IMR-90 (cell line): ENCODE measurements at regions not wholly inside any gene's neighbourhood (a gene's known extent, or its start where the extent isn't known, plus 50 kb on each side); places are given as distances from the start of the nearest gene placed in this dataset.

Source experiments
- ATAC-seq: fragments of 200-7000 bp; cut with Tn5 transposase; 2 replicates; pipeline ENCODE4 v1.9.1; 2020; ENCODE audit warnings: low read depth, mild to moderate bottlenecking, moderate library complexity
- BruUV-seq: library from RNA; stranded (reverse); fragments of 400-500 nt; replicated peaks from 2 replicates; lab custom pipeline; 2021; lab: Mats Ljungman, UMichigan
- CTCF ChIA-PET: fragments of 300-600 bp; formaldehyde crosslinking; extraction: SDS; loops from one replicate; lab custom pipeline; 2021; ENCODE audit warnings: antibody characterized with exemption; lab: Yijun Ruan, JAX
- POLR2A ChIA-PET: fragments of 300-600 bp; sonication (Branson Sonifier 250); formaldehyde crosslinking; loops from one replicate; lab custom pipeline; 2022; ENCODE audit warnings: antibody characterized with exemption; ENCODE audit not compliant: unreplicated experiment; lab: Charles Lee
- DNase-seq: peaks from one replicate; pipeline ENCODE4 v3.0.0; 2013
- H2AFZ ChIP-seq: replicated peaks from 2 replicates; pipeline ENCODE3; 2013; ENCODE audit warnings: low read length, mild to moderate bottlenecking; ENCODE audit not compliant: poor library complexity
- H2AK5ac ChIP-seq: 2 replicates; pipeline ENCODE4 v1.6.1; 2013; ENCODE audit warnings: low read depth, low read length, inconsistent platforms
- H2AK9ac ChIP-seq: replicated peaks from 2 replicates; pipeline ENCODE3; 2013; ENCODE audit warnings: mild to moderate bottlenecking, low read depth, low read length, moderate library complexity; ENCODE audit not compliant: poor library complexity
- H2BK120ac ChIP-seq: 2 replicates; pipeline ENCODE4 v1.6.1; 2013; ENCODE audit warnings: low read depth, low read length, inconsistent platforms
- H2BK15ac ChIP-seq: 3 replicates; pipeline ENCODE4 v1.6.1; 2013; ENCODE audit warnings: low read depth, low read length, inconsistent platforms
- H2BK20ac ChIP-seq: 2 replicates; pipeline ENCODE4 v1.6.1; 2013; ENCODE audit warnings: low read depth, mild to moderate bottlenecking, inconsistent platforms, low read length, moderate library complexity
- H2BK5ac ChIP-seq: 2 replicates; pipeline ENCODE4 v1.6.1; 2013; ENCODE audit warnings: mild to moderate bottlenecking, low read depth, low read length, inconsistent platforms; ENCODE audit not compliant: poor library complexity, severe bottlenecking
- H3K14ac ChIP-seq: replicated peaks from 2 replicates; pipeline ENCODE4 v1.6.1; 2013; ENCODE audit warnings: low read depth, low read length, inconsistent platforms
- H3K18ac ChIP-seq: 2 replicates; pipeline ENCODE4 v1.6.1; 2013; ENCODE audit warnings: low read depth, low read length, control low read depth
- H3K23ac ChIP-seq: 2 replicates; pipeline ENCODE4 v1.6.1; 2013; ENCODE audit warnings: low read depth, low read length, inconsistent platforms
- H3K27ac ChIP-seq: 2 replicates; pipeline ENCODE4 v1.5.1; 2013; ENCODE audit warnings: mild to moderate bottlenecking, control low read depth, low read length; ENCODE audit not compliant: insufficient read depth
- H3K27me3 ChIP-seq: 2 replicates; pipeline ENCODE4 v1.6.1; 2013; ENCODE audit warnings: low read length; ENCODE audit not compliant: control insufficient read depth, insufficient read depth
- H3K36me3 ChIP-seq: 2 replicates; pipeline ENCODE4 v1.6.1; 2013; ENCODE audit warnings: low read length, mixed read lengths; ENCODE audit not compliant: control insufficient read depth, insufficient read depth
- H3K4ac ChIP-seq: 2 replicates; pipeline ENCODE4 v1.6.1; 2013; ENCODE audit warnings: low read depth, low read length, inconsistent platforms
- H3K4me1 ChIP-seq: 2 replicates; pipeline ENCODE4 v1.6.1; 2013; ENCODE audit warnings: low read length, mixed read lengths; ENCODE audit not compliant: control insufficient read depth, insufficient read depth
- H3K4me2 ChIP-seq: 2 replicates; pipeline ENCODE4 v1.6.1; 2013; ENCODE audit warnings: low read depth, mild to moderate bottlenecking, control low read depth, low read length, moderate library complexity
- H3K4me3 ChIP-seq: 2 replicates; pipeline ENCODE4 v1.5.1; 2013; ENCODE audit warnings: low read depth, mild to moderate bottlenecking, control low read depth, low read length, moderate library complexity; ENCODE audit not compliant: insufficient read depth
- H3K56ac ChIP-seq: 2 replicates; pipeline ENCODE4 v1.6.1; 2013; ENCODE audit warnings: low read length, inconsistent platforms; ENCODE audit not compliant: insufficient read depth; ENCODE audit errors: extremely low read depth
- H3K79me1 ChIP-seq, 2 experiments: 2 replicates each; pipeline ENCODE4 v1.6.1; 2013; ENCODE audit warnings: low read length in 2 of 2, inconsistent platforms in 1 of 2, low read depth in 1 of 2
- H3K9ac ChIP-seq: 2 replicates; pipeline ENCODE4 v1.6.1; 2013; ENCODE audit warnings: low read depth, low read length, control low read depth
- H3K9me1 ChIP-seq: 2 replicates; pipeline ENCODE4 v1.6.1; 2013; ENCODE audit warnings: low read length, inconsistent platforms; ENCODE audit not compliant: insufficient read depth
- H3K9me3 ChIP-seq: 2 replicates; pipeline ENCODE4 v1.6.1; 2013; ENCODE audit warnings: low read length; ENCODE audit not compliant: control insufficient read depth, insufficient read depth
- H4K20me1 ChIP-seq: 2 replicates; pipeline ENCODE4 v1.6.1; 2013; ENCODE audit warnings: low read length, inconsistent platforms; ENCODE audit not compliant: insufficient read depth
- H4K5ac ChIP-seq: 2 replicates; pipeline ENCODE4 v1.6.1; 2013; ENCODE audit warnings: mild to moderate bottlenecking, low read depth, low read length, control low read depth
- H4K8ac ChIP-seq, 2 experiments: 2 replicates each; pipeline ENCODE4 v1.6.1; 2013; ENCODE audit warnings: low read depth in 2 of 2, low read length in 2 of 2, control low read depth in 1 of 2, inconsistent platforms in 1 of 2
- H4K91ac ChIP-seq: 2 replicates; pipeline ENCODE4 v1.6.1; 2013; ENCODE audit warnings: low read depth, low read length, inconsistent platforms; ENCODE audit not compliant: insufficient read depth
- BHLHE40 ChIP-seq: fragments of 150-350 bp; IDR thresholded peaks from 2 replicates; pipeline ENCODE4 v1.6.1; 2016; ENCODE audit warnings: mild to moderate bottlenecking, low read depth, low read length
- FOS ChIP-seq: fragments of 150-350 bp; IDR thresholded peaks from 2 replicates; pipeline ENCODE4 v1.6.1; 2016; ENCODE audit warnings: low read depth, low read length
- MAFK ChIP-seq: IDR thresholded peaks from 2 replicates; pipeline ENCODE4 v1.6.1; 2012; ENCODE audit warnings: low read depth, low read length, improper control_type of control experiment
- SMC3 ChIP-seq: fragments of 150-350 bp; IDR thresholded peaks from 2 replicates; pipeline ENCODE4 v1.6.1; 2016; ENCODE audit warnings: low read depth, mild to moderate bottlenecking, antibody characterized with exemption, low read length, moderate library complexity
- WGBS, 2 experiments: methylation state at CpG; one replicate each; pipeline versions ENCODE4 v1.1.5 to v1.1.7; 2013; ENCODE audit warnings: missing lambda C conversion rate in 2 of 2; ENCODE audit not compliant: insufficient read length in 1 of 2; ENCODE audit errors: extremely low coverage in 2 of 2; 5-methylcytosine and 5-hydroxymethylcytosine counted together
- dilution Hi-C: fragments of 300-500 bp; cut with HindIII; formaldehyde crosslinking; loops from one replicate; pipeline ENCODE4 v1.14.3; 2018; ENCODE audit warnings: low sequenced_read_pairs; ENCODE audit not compliant: unreplicated experiment
- in situ Hi-C: fragments of 300-500 bp; cut with MboI; formaldehyde crosslinking; loops from 3 replicates; pipeline ENCODE4 v1.14.3; 2019; ENCODE audit warnings: low sequenced_read_pairs, inconsistent platforms, mixed read lengths
- intact Hi-C: fragments of 100-400 bp; cut with micrococcal nuclease; formaldehyde crosslinking; loops from 2 replicates; pipeline ENCODE4 v1.10.0; 2022

DNA sequence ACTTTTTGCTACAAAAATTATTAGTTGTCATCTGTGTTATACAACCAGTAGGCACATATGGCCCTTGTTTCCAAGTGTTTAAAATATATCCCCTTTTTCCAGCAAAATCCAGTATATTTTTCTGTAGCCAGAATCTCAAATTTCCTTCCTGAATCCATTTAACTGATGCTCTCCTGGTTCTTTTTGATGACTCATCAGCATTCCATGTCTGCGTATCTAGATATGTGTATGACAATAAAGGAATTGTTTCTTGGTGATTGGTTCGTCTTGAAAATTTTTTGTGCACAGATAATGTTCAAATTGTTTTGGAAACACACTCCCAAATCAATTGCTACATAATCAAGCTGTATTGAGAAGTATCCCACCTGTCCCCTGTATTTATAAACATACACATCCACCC lies 98.3 kb downstream of the ITM2A start:
- CTCF ChIA-PET = no interaction called here
- H4K8ac ChIP-seq = no peak overlapping the region
- ATAC-seq (no peak), DNase-seq (no peak)
- H2AFZ ChIP-seq = no peak overlapping the region
- H3K36me3 ChIP-seq = no peaks in the 10 kb centered on the region
- no peak overlapping the region for H3K4me3 ChIP-seq
- H2BK20ac ChIP-seq = no peak overlapping the region
- no peak overlapping the region for H3K23ac ChIP-seq
- H3K79me1 ChIP-seq = no peaks in the 10 kb centered on the region
- H2AK5ac ChIP-seq = no peak overlapping the region
- in situ Hi-C loops = no loop called here
- no peak overlapping the region for H3K56ac ChIP-seq
- no CpG with 5 or more reads among the region's 2 CpGs for WGBS, 2 experiments
- no peak overlapping the region for H2BK5ac ChIP-seq
- POLR2A ChIA-PET = no interaction called here
- dilution Hi-C loops = no loop called here
- no peaks in the 10 kb centered on the region for H4K20me1 ChIP-seq
- no peak overlapping the region for H4K91ac ChIP-seq
- no peak overlapping the region for H3K18ac ChIP-seq
- H3K14ac ChIP-seq = no peak overlapping the region
- H3K9me3 ChIP-seq = no peaks in the 10 kb centered on the region
- intact Hi-C loops = no loop called here
- no peak overlapping the region for H2BK120ac ChIP-seq
- no peak overlapping the region for H3K9ac ChIP-seq
- no peak overlapping the region for H2AK9ac ChIP-seq
- no peak overlapping the region for H4K5ac ChIP-seq
- no peaks in the 10 kb centered on the region for H3K27me3 ChIP-seq
- H3K4me1 ChIP-seq = no peaks in the 10 kb centered on the region
- H3K27ac ChIP-seq = no peak overlapping the region
- TF ChIP-seq FOS (no peak), MAFK (peak; percentile 72), SMC3 (no peak), BHLHE40 (no peak)
- no TSS peak for BruUV-seq
- no peak overlapping the region for H3K4me2 ChIP-seq
- no peaks in the 10 kb centered on the region for H3K9me1 ChIP-seq
- no peak overlapping the region for H3K4ac ChIP-seq
- H2BK15ac ChIP-seq = no peak overlapping the region
